Panc1 (cell line): ENCODE measurements at regions not wholly inside any gene's neighbourhood (a gene's known extent, or its start where the extent isn't known, plus 50 kb on each side); places are given as distances from the start of the nearest gene placed in this dataset.

Experiments used
- ATAC-seq: fragments of 200-7000 bp; cut with Tn5 transposase; 2 replicates; pipeline ENCODE4 v1.9.1; 2020; ENCODE audit warnings: mild to moderate bottlenecking, moderate library complexity
- BruUV-seq: library from RNA; stranded (reverse); fragments of 400-500 nt; replicated peaks from 2 replicates; lab custom pipeline; 2021; lab: Mats Ljungman, UMichigan
- CTCF ChIA-PET: fragments of 300-600 bp; sonication (Branson Sonifier 250); formaldehyde crosslinking; loops from one replicate; lab custom pipeline; 2022; ENCODE audit warnings: antibody characterized with exemption; lab: Charles Lee
- POLR2A ChIA-PET: fragments of 300-600 bp; sonication (Branson Sonifier 250); formaldehyde crosslinking; loops from one replicate; lab custom pipeline; 2022; ENCODE audit warnings: antibody characterized with exemption; lab: Charles Lee
- DNase-seq: peaks from one replicate; pipeline ENCODE4 v3.0.0-alpha.2; 2010; ENCODE audit warnings: low read depth, low spot score
- H3K27ac ChIP-seq: 2 replicates; pipeline ENCODE4 v1.5.1; 2011; ENCODE audit warnings: mild to moderate bottlenecking, low read length, inconsistent platforms
- H3K27me3 ChIP-seq: fragments of 200-500 bp; sonication (Bioruptor generic); 2 replicates; pipeline ENCODE4 v1.6.0; 2014; ENCODE audit warnings: low read length, inconsistent platforms; ENCODE audit not compliant: control insufficient read depth, insufficient read depth
- H3K36me3 ChIP-seq: fragments of 200-500 bp; sonication (Bioruptor generic); 2 replicates; pipeline ENCODE4 v1.5.1; 2014; ENCODE audit warnings: inconsistent platforms, mild to moderate bottlenecking, low read length, moderate library complexity; ENCODE audit not compliant: control insufficient read depth, insufficient read depth
- H3K4me1 ChIP-seq: 2 replicates; pipeline ENCODE4 v1.5.1; 2011; ENCODE audit warnings: inconsistent platforms, mild to moderate bottlenecking, low read length, moderate library complexity; ENCODE audit not compliant: control insufficient read depth, insufficient read depth
- H3K4me3 ChIP-seq, 2 experiments: 2 replicates each; pipeline ENCODE4 v1.5.1; 2011 to 2012; ENCODE audit warnings: low read depth in 2 of 2, low read length in 2 of 2, mild to moderate bottlenecking in 2 of 2, inconsistent platforms in 1 of 2, moderate library complexity in 1 of 2
- H3K9me3 ChIP-seq: fragments of 200-500 bp; sonication (Bioruptor generic); 2 replicates; pipeline ENCODE4 v1.5.1; 2014; ENCODE audit warnings: low read depth, mild to moderate bottlenecking, inconsistent platforms, low read length, moderate library complexity; ENCODE audit not compliant: control insufficient read depth, insufficient read depth
- POLR2AphosphoS5 ChIP-seq: IDR thresholded peaks from 2 replicates; pipeline ENCODE4 v1.6.1; 2012; ENCODE audit warnings: mild to moderate bottlenecking, low read depth, low read length, moderate library complexity
- SIN3A ChIP-seq: IDR thresholded peaks from 2 replicates; pipeline ENCODE4 v1.6.1; 2012; ENCODE audit warnings: low read depth, mild to moderate bottlenecking, low read length, moderate library complexity, borderline replicate concordance; ENCODE audit not compliant: insufficient read depth
- TCF7L2 ChIP-seq: IDR thresholded peaks from 2 replicates; pipeline ENCODE4 v1.6.1; 2011; ENCODE audit warnings: mild to moderate bottlenecking, low read depth, low read length, inconsistent platforms
- in situ Hi-C: cut with HindIII; loops from 2 replicates; pipeline ENCODE4 v1.10.0; 2016; ENCODE audit warnings: low sequenced_read_pairs, low pct_unique_long_range_greater_than_20kb
- intact Hi-C: fragments of 100-400 bp; cut with micrococcal nuclease; formaldehyde crosslinking; loops from one replicate; pipeline ENCODE4 v1.10.0; 2022; ENCODE audit not compliant: unreplicated experiment
- TF ChIP-seq, protein P1 (sequence below): fragments of 450-650 bp; IDR thresholded peaks from 2 replicates; pipeline ENCODE4 v1.5.1; 2017; ENCODE audit warnings: mild to moderate bottlenecking
- TF ChIP-seq, protein P2 (sequence below), 2 experiments: IDR thresholded peaks; 2 replicates each; pipeline ENCODE4 v1.6.1; 2011 to 2012; ENCODE audit warnings: low read depth in 2 of 2, control low read depth in 1 of 2, low read length in 1 of 2, mild to moderate bottlenecking in 1 of 2, moderate library complexity in 1 of 2; ENCODE audit not compliant: insufficient read depth in 1 of 2

GRCh38 chr18:2442726-2443275, 128.5 kb downstream of the METTL4 start:
- no TSS peak for BruUV-seq
- no peak overlapping the region for H3K27ac ChIP-seq
- POLR2A ChIA-PET, result no interaction called here

DNA sequence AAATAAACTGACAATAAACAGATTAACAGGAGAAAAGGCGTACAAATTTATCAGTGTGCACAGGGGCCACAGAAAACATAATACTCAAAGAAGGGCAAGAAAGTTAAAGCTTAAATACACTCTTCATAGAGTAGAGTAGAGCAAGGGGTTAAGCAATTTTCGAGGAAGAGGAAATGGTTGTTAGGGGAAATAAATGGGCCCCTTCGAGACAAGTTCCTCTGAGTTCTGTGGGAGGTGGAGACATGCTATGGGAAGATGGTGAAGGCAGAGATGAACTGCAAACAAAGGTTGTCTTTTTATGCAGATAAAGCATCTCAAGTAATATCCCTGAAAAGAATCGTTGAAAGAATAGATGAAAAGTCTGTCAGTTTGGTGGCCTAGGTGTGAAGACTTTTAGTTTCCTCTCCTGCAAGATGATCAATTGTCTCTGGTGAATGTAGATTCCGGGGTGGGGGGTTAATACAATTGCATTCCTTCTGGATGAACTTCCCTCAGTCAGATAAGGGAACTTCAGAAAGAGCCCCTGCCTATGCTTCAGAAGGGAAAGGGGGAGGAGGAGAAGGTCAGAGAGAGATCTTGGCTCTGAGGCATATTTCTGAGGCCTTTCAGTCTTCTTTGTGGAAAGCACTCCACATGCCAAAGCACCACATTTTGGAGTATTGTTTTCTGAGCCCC, 127.0 kb downstream of the METTL4 start:
- Histone ChIP-seq H3K27ac (no peak overlapping the region), H3K36me3 (no peaks in the 10 kb centered on the region), H3K27me3 (no peaks in the 10 kb centered on the region), H3K4me1 (no peaks in the 10 kb centered on the region), H3K9me3 (no peaks in the 10 kb centered on the region), H3K4me3 (no peak overlapping the region)
- no TSS peak for BruUV-seq
- CTCF ChIA-PET, result no interaction called here
- POLR2A ChIA-PET, result no interaction called here
- TF ChIP-seq, protein P1, sequence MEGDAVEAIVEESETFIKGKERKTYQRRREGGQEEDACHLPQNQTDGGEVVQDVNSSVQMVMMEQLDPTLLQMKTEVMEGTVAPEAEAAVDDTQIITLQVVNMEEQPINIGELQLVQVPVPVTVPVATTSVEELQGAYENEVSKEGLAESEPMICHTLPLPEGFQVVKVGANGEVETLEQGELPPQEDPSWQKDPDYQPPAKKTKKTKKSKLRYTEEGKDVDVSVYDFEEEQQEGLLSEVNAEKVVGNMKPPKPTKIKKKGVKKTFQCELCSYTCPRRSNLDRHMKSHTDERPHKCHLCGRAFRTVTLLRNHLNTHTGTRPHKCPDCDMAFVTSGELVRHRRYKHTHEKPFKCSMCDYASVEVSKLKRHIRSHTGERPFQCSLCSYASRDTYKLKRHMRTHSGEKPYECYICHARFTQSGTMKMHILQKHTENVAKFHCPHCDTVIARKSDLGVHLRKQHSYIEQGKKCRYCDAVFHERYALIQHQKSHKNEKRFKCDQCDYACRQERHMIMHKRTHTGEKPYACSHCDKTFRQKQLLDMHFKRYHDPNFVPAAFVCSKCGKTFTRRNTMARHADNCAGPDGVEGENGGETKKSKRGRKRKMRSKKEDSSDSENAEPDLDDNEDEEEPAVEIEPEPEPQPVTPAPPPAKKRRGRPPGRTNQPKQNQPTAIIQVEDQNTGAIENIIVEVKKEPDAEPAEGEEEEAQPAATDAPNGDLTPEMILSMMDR, result no peak
- no peak for ATAC-seq
- intact Hi-C loops (no loop called here), in situ Hi-C loops (no loop called here)
- no peak for DNase-seq

More at GRCh38 chr18:2442726-2443275, 128.5 kb downstream of the METTL4 start:
- Histone ChIP-seq H3K36me3 (no peaks in the 10 kb centered on the region), H3K9me3 (no peaks in the 10 kb centered on the region), H3K27me3 (no peaks in the 10 kb centered on the region), H3K4me1 (no peaks in the 10 kb centered on the region), H3K4me3 (no peak overlapping the region)
- CTCF ChIA-PET, result no interaction called here
- ATAC-seq (no peak), DNase-seq (no peak)
- TF ChIP-seq POLR2AphosphoS5, result no peak
- no peak for TF ChIP-seq TCF7L2
- TF ChIP-seq, protein P1, result no peak
- TF ChIP-seq, protein P2, sequence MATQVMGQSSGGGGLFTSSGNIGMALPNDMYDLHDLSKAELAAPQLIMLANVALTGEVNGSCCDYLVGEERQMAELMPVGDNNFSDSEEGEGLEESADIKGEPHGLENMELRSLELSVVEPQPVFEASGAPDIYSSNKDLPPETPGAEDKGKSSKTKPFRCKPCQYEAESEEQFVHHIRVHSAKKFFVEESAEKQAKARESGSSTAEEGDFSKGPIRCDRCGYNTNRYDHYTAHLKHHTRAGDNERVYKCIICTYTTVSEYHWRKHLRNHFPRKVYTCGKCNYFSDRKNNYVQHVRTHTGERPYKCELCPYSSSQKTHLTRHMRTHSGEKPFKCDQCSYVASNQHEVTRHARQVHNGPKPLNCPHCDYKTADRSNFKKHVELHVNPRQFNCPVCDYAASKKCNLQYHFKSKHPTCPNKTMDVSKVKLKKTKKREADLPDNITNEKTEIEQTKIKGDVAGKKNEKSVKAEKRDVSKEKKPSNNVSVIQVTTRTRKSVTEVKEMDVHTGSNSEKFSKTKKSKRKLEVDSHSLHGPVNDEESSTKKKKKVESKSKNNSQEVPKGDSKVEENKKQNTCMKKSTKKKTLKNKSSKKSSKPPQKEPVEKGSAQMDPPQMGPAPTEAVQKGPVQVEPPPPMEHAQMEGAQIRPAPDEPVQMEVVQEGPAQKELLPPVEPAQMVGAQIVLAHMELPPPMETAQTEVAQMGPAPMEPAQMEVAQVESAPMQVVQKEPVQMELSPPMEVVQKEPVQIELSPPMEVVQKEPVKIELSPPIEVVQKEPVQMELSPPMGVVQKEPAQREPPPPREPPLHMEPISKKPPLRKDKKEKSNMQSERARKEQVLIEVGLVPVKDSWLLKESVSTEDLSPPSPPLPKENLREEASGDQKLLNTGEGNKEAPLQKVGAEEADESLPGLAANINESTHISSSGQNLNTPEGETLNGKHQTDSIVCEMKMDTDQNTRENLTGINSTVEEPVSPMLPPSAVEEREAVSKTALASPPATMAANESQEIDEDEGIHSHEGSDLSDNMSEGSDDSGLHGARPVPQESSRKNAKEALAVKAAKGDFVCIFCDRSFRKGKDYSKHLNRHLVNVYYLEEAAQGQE (IDR thresholded peaks at IDR 0.05; ENCODE audit: insufficient read depth in 1 of 2, low read depth in 2 of 2, low read length in 1 of 2), result no peak
- no peak for TF ChIP-seq SIN3A
- intact Hi-C loops (no loop called here), in situ Hi-C loops (no loop called here)
